A549 (cell line): ENCODE measurements at regions not wholly inside any gene's neighbourhood (a gene's known extent, or its start where the extent isn't known, plus 50 kb on each side); places are given as distances from the start of the nearest gene placed in this dataset.

Source experiments
- CBX2 ChIP-seq: fragments of 200-600 bp; sonication (generic); IDR thresholded peaks from 2 replicates; pipeline ENCODE4 v1.6.1; 2016; ENCODE audit warnings: low read depth, mild to moderate bottlenecking, borderline replicate concordance
- CEBPB ChIP-seq, 2 experiments: fragments of >200 bp in 1 of 2; sonication (Bioruptor Twin) in 1 of 2; formaldehyde crosslinking in 1 of 2; IDR thresholded peaks; 2 replicates each; pipeline ENCODE4 v1.6.1; 2012 to 2016
- CTCF ChIP-seq: fragments of >200 bp; sonication (Bioruptor Twin); formaldehyde crosslinking; IDR thresholded peaks from 3 replicates; pipeline ENCODE4 v1.5.1; 2016
- EP300 ChIP-seq, 2 experiments: fragments of >200 bp; sonication (Bioruptor Twin); formaldehyde crosslinking; IDR thresholded peaks; 2 replicates in 1 of 2; 3 replicates in 1 of 2; pipeline ENCODE4 v1.6.1; 2016 to 2017
- HOXB5 ChIP-seq: fragments of 250-450 bp; sonication (Bioruptor Pico); IDR thresholded peaks from 2 replicates; pipeline ENCODE4 v1.5.0; 2020; ENCODE audit warnings: mild to moderate bottlenecking, moderate library complexity
- RNF2 ChIP-seq: fragments of 200-600 bp; sonication (generic); IDR thresholded peaks from 2 replicates; pipeline ENCODE4 v1.6.1; 2016; ENCODE audit warnings: low read depth, mild to moderate bottlenecking, antibody characterized with exemption, moderate library complexity, borderline replicate concordance
- SMC3 ChIP-seq: fragments of >200 bp; sonication (Bioruptor Twin); formaldehyde crosslinking; IDR thresholded peaks from 3 replicates; pipeline ENCODE4 v1.6.1; 2018; ENCODE audit warnings: inconsistent platforms
- TP53 ChIP-seq: fragments of 250-450 bp; sonication (Bioruptor Pico); IDR thresholded peaks from 2 replicates; pipeline ENCODE4 v1.5.0; 2021; ENCODE audit warnings: mild to moderate bottlenecking, moderate library complexity
- TF ChIP-seq, protein P1 (sequence below): IDR thresholded peaks from 2 replicates; pipeline ENCODE4 v1.6.1; 2012
- TF ChIP-seq, protein P2 (sequence below): fragments of 250-450 bp; sonication (Bioruptor Pico); IDR thresholded peaks from 2 replicates; pipeline ENCODE4 v1.5.0; 2021; ENCODE audit warnings: mild to moderate bottlenecking, moderate library complexity, borderline replicate concordance

DNA sequence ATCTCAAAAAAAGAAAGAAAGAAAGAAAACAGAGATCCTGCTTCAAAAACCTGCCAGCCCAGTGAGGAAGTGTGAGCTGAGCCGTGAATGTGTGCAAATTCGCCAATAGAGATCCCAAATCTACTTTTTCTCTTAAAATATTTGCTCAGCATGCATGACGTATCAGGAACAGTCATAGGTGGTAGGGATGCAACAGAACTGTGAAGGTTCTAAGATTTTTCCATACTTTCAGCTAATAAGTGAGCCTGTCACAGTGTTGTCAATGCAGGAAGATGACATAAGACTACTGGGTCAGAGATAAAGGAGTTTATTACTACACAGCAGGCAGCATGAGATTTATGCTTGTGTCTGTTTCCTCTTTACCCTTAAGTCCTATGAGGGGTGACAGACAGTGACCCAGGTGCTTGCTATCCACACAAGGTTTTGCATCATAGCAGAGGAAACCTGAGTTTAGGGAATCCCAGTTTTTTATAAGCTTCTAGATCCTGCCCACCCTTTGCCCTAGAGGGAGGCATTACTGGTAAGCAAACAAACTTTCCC, 273.4 kb downstream of the BMP7 start:
- TF ChIP-seq CTCF (no peak), CBX2 (no peak), SMC3 (no peak), TP53 (CRISPR knock-in tag) (no peak), EP300 (IDR thresholded peaks at IDR 0.05) (no peak), RNF2 (no peak), HOXB5 (no peak), CEBPB (IDR thresholded peaks at IDR 0.05) (no peak)
- TF ChIP-seq, protein P1, sequence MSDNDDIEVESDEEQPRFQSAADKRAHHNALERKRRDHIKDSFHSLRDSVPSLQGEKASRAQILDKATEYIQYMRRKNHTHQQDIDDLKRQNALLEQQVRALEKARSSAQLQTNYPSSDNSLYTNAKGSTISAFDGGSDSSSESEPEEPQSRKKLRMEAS = no peak
- TF ChIP-seq, protein P2, sequence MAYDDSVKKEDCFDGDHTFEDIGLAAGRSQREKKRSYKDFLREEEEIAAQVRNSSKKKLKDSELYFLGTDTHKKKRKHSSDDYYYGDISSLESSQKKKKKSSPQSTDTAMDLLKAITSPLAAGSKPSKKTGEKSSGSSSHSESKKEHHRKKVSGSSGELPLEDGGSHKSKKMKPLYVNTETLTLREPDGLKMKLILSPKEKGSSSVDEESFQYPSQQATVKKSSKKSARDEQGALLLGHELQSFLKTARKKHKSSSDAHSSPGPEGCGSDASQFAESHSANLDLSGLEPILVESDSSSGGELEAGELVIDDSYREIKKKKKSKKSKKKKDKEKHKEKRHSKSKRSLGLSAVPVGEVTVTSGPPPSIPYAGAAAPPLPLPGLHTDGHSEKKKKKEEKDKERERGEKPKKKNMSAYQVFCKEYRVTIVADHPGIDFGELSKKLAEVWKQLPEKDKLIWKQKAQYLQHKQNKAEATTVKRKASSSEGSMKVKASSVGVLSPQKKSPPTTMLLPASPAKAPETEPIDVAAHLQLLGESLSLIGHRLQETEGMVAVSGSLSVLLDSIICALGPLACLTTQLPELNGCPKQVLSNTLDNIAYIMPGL = no peak
